Progenitor cell of endocrine pancreas (in vitro differentiated cells): ENCODE measurements at regions not wholly inside any gene's neighbourhood (a gene's known extent, or its start where the extent isn't known, plus 50 kb on each side); places are given as distances from the start of the nearest gene placed in this dataset.
"Not testable (repeated sequence)": the region's sequence is repeated elsewhere in the genome, so short reads cannot be mapped to it uniquely, and the experiment has no call there.

ENCODE experiments used
- DNase-seq: peaks from one replicate; pipeline ENCODE4 v3.0.0; 2021; ENCODE audit warnings: low spot score; ENCODE audit not compliant: unreplicated experiment
- H3K27ac Mint-ChIP-seq: 2 replicates; pipeline ENCODE4 v1.8.0; 2021; ENCODE audit warnings: mild to moderate bottlenecking, moderate library complexity, mixed read lengths
- H3K27me3 Mint-ChIP-seq: 2 replicates; pipeline ENCODE4 v1.8.0; 2021; ENCODE audit warnings: mixed read lengths
- H3K36me3 Mint-ChIP-seq: 2 replicates; pipeline ENCODE4 v1.8.0; 2022; ENCODE audit warnings: mixed read lengths; ENCODE audit not compliant: insufficient read depth
- H3K4me1 Mint-ChIP-seq: 2 replicates; pipeline ENCODE4 v1.8.0; 2021; ENCODE audit warnings: low read depth, mixed read lengths
- H3K4me3 Mint-ChIP-seq: 2 replicates; pipeline ENCODE4 v1.8.0; 2021; ENCODE audit warnings: low read depth, mild to moderate bottlenecking, moderate library complexity, mixed read lengths
- H3K9me3 Mint-ChIP-seq: 2 replicates; pipeline ENCODE4 v1.8.0; 2021; ENCODE audit warnings: low read depth, mixed read lengths
- TF ChIP-seq, protein P1 (sequence below): fragments of 200-600 bp; sonication (generic); IDR thresholded peaks from one replicate; pipeline ENCODE4 v1.5.0; 2021; ENCODE audit warnings: antibody characterized with exemption, mild to moderate bottlenecking; ENCODE audit not compliant: unreplicated experiment

DNA sequence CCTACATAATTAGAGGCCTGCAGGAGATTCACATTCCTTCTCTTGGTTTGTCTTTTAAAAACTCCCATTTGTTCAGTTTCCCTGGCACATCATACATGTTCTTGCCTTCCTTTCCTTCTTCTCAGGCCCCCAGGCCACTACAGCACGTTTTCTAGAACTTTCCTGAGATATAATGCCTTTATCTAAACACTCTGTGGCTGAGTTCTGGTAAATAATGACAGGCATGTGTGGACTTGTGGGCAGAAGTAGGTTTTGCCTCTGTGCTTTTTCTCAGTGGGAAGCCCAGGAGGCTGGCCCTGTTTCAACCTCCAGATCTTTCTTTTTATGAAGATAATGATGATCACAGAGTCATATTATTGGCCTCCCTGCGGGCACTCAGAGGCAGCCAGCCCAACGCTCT, 117.2 kb downstream of the TMX1 start:
- H3K4me3 Mint-ChIP-seq, result no peak overlapping the region
- H3K36me3 Mint-ChIP-seq, result no peaks in the 10 kb centered on the region
- H3K4me1 Mint-ChIP-seq, result peaks cover 4% of the 10 kb centered on the region
- no peak overlapping the region for H3K27ac Mint-ChIP-seq
- no peaks in the 10 kb centered on the region for H3K9me3 Mint-ChIP-seq
- H3K27me3 Mint-ChIP-seq, result no peaks in the 10 kb centered on the region
- TF ChIP-seq, protein P1, sequence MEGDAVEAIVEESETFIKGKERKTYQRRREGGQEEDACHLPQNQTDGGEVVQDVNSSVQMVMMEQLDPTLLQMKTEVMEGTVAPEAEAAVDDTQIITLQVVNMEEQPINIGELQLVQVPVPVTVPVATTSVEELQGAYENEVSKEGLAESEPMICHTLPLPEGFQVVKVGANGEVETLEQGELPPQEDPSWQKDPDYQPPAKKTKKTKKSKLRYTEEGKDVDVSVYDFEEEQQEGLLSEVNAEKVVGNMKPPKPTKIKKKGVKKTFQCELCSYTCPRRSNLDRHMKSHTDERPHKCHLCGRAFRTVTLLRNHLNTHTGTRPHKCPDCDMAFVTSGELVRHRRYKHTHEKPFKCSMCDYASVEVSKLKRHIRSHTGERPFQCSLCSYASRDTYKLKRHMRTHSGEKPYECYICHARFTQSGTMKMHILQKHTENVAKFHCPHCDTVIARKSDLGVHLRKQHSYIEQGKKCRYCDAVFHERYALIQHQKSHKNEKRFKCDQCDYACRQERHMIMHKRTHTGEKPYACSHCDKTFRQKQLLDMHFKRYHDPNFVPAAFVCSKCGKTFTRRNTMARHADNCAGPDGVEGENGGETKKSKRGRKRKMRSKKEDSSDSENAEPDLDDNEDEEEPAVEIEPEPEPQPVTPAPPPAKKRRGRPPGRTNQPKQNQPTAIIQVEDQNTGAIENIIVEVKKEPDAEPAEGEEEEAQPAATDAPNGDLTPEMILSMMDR, result no peak
- no peak for DNase-seq

DNA sequence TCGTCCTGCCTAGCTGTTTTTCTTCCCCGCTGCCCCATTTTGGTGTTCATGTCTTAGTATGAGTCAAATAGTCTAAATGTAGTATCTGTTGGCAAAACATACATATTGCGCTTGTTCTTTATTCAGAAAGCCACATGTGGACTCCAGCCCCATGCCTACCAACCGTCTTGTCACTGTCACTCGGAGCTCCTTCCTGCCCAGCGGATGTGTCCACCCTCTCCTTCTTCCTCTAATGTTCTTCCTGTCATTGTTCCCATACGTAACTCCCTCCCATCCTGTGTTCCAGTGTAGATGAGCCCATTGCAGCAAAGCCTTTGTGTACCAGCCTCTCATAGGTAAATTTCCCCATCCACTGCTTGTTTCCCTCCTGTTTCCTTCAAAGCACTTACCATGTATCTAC, 120.5 kb downstream of the TMX1 start:
- no peak overlapping the region for H3K4me3 Mint-ChIP-seq
- no peak overlapping the region for H3K27ac Mint-ChIP-seq
- H3K9me3 Mint-ChIP-seq, result no peaks in the 10 kb centered on the region
- DNase-seq, result no peak
- no peaks in the 10 kb centered on the region for H3K4me1 Mint-ChIP-seq
- no peaks in the 10 kb centered on the region for H3K36me3 Mint-ChIP-seq
- TF ChIP-seq, protein P1, result no peak
- H3K27me3 Mint-ChIP-seq, result no peaks in the 10 kb centered on the region

DNA sequence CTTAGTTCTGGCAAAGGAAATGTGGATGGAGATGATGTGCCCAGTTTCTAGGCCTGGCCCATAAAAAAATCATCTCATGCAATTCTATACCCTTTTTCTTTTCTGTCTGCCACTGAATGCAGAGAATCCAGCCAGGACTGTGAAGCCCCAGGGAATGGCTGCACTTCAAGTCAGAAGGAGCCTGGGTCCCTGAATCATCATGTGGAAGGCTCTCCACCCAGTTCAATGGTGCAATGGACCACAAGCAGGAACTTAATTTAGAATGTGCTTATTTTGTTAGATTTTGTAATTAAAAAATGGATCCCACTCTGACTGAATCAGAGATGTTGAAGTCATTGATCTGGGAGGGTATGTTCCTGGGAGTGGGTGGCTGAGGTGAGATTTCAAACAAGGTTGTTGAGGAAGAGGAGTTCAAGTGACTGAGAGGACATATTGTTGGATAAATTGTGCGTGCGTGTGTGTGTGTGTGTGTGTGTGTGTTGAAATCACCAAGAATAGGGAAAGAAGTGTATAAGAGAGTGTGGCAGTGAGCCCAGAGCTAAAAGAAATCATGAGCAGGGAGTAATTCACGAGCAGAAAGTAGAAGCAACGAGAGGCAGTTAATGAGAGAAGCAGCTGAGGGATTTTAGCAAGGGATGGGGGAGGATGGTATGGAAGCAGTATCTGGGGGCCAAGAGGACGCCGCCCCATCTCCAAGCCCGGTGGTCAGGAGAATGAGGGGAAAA, 125.4 kb downstream of the TMX1 start:
- Mint-ChIP-seq H3K9me3 (peaks cover 3% of the 10 kb centered on the region), H3K4me3 (no peak overlapping the region), H3K4me1 (peaks cover 8% of the 10 kb centered on the region), H3K36me3 (no peaks in the 10 kb centered on the region), H3K27ac (no peak overlapping the region), H3K27me3 (no peaks in the 10 kb centered on the region)
- DNase-seq, result no peak
- TF ChIP-seq, protein P1, result no peak

DNA sequence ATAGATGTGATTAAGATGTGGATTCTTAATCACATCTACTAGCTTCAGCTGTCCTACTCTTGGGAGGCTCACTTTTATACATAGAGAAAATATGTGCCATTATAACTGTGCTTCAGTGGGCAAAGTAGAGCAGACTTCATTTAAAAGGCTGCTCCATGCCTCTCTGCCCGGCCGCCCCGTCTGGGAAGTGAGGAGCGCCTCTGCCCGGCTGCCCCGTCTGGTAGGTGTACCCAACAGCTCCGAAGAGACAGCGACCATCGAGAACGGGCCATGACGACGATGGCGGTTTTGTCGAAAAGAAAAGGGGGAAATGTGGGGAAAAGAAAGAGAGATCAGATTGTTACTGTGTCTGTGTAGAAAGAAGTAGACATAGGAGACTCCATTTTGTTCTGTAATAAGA, 126.4 kb downstream of the TMX1 start:
- H3K4me1 Mint-ChIP-seq, H3K4me3 Mint-ChIP-seq, H3K27me3 Mint-ChIP-seq, H3K9me3 Mint-ChIP-seq, H3K36me3 Mint-ChIP-seq, H3K27ac Mint-ChIP-seq, DNase-seq: not testable (repeated sequence)

DNA sequence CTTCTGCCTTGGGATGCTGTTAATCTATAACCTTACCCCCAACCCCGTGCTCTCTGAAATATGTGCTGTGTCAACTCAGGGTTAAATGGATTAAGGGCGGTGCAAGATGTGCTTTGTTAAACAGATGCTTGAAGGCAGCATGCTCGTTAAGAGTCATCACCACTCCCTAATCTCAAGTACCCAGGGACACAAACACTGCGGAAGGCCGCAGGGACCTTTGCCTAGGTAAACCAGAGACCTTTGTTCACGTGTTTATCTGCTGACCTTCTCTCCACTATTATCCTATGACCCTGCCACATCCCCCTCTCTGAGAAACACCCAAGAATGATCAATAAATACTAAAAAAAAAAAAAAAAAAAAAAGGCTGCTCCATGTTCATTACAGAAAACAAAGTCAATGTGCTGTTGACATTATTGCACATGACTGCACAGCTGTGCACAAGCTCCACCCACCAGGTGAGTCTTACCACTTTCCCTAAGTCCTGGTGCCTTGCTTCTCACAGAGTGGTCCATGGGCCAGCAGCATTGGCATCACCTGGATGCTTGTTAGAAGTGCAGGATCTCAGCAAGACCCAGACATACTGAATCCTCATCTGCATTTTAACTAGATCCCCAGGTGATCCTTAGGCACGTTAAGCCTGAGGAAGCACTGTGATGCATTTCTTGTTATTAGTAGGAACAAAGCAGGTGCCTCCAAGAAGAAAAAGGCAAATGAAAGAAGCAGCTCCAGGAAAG, 127.0 kb downstream of the TMX1 start:
- H3K27ac Mint-ChIP-seq, H3K4me3 Mint-ChIP-seq, DNase-seq, H3K4me1 Mint-ChIP-seq, H3K36me3 Mint-ChIP-seq, H3K27me3 Mint-ChIP-seq, H3K9me3 Mint-ChIP-seq: not testable (repeated sequence)

DNA sequence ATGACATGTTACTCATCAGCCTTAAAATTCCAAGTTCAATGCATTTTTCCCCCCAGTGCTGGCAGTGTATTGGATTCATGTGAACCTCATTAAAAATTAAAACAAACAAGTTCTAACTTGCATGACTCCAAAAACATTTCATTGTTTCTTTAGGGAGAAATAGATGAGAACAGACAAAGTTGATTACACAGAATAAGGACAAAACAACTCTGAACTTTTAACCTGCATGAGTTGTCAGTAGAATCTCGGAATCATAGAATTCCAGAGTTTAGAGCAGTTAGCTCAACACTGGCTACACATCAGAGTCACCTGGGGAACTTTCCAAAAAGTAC, 127.5 kb downstream of the TMX1 start:
- Mint-ChIP-seq H3K27me3 (no peaks in the 10 kb centered on the region), H3K27ac (no peak overlapping the region), H3K4me1 (peaks cover 8% of the 10 kb centered on the region), H3K36me3 (no peaks in the 10 kb centered on the region), H3K9me3 (peaks cover 6% of the 10 kb centered on the region), H3K4me3 (no peak overlapping the region)
- no peak for DNase-seq
- TF ChIP-seq, protein P1, result no peak
